CD8-positive, alpha-beta memory T cell (primary cell): ENCODE measurements at regions not wholly inside any gene's neighbourhood (a gene's known extent, or its start where the extent isn't known, plus 50 kb on each side); places are given as distances from the start of the nearest gene placed in this dataset.

ENCODE experiments used
- CTCF ChIA-PET: fragments of 350-600 bp; sonication (Branson Sonifier 250); formaldehyde crosslinking; loops from one replicate; lab custom pipeline; 2021; ENCODE audit warnings: antibody characterized with exemption; lab: Charles Lee
- POLR2A ChIA-PET: fragments of 350-600 bp; sonication (Branson Sonifier 250); formaldehyde crosslinking; loops from one replicate; lab custom pipeline; 2021; ENCODE audit warnings: antibody characterized with exemption; lab: Charles Lee
- DNase-seq, 5 donors: peaks; one replicate each; pipeline versions ENCODE4 v3.0.0 to v3.0.0-alpha.2; 2020 to 2022; ENCODE audit warnings: mixed read lengths in 1 of 5
- H3K27ac ChIP-seq: one replicate; pipeline ENCODE4 v1.7.0; 2013; ENCODE audit warnings: low read depth, mild to moderate bottlenecking, low read length, moderate library complexity
- H3K27me3 ChIP-seq: 2 replicates; pipeline ENCODE4 v1.7.0; 2013; ENCODE audit warnings: low read length, mild to moderate bottlenecking; ENCODE audit not compliant: insufficient read depth, poor library complexity, severe bottlenecking
- H3K36me3 ChIP-seq: 2 replicates; pipeline ENCODE4 v1.7.0; 2013; ENCODE audit warnings: mild to moderate bottlenecking, low read length, moderate library complexity; ENCODE audit not compliant: insufficient read depth
- H3K4me1 ChIP-seq: 2 replicates; pipeline ENCODE4 v1.7.0; 2013; ENCODE audit warnings: mild to moderate bottlenecking, low read length, moderate library complexity; ENCODE audit not compliant: insufficient read depth
- H3K4me3 ChIP-seq: 2 replicates; pipeline ENCODE4 v1.7.0; 2013; ENCODE audit warnings: mild to moderate bottlenecking, low read length
- H3K9me3 ChIP-seq: 2 replicates; pipeline ENCODE4 v1.7.0; 2013; ENCODE audit warnings: mild to moderate bottlenecking, low read length
- H3K27ac Mint-ChIP-seq, 8 donors: one replicate each; pipeline ENCODE4 v1.8.0; 2020 to 2021; ENCODE audit warnings: mixed read lengths in 8 of 8, mild to moderate bottlenecking in 6 of 8, inconsistent platforms in 3 of 8, moderate library complexity in 3 of 8
- H3K27me3 Mint-ChIP-seq, 2 donors: one replicate each; pipeline ENCODE4 v1.8.0; 2020 to 2021; ENCODE audit warnings: mixed read lengths in 2 of 2, mild to moderate bottlenecking in 1 of 2, moderate library complexity in 1 of 2
- H3K36me3 Mint-ChIP-seq, 3 donors: one replicate each; pipeline ENCODE4 v1.8.0; 2020 to 2021; ENCODE audit warnings: mixed read lengths in 3 of 3, inconsistent platforms in 1 of 3, mild to moderate bottlenecking in 1 of 3
- H3K4me1 Mint-ChIP-seq, 3 donors: one replicate each; pipeline ENCODE4 v1.8.0; 2020 to 2021; ENCODE audit warnings: mixed read lengths in 3 of 3, inconsistent platforms in 1 of 3, mild to moderate bottlenecking in 1 of 3
- H3K4me3 Mint-ChIP-seq, 7 donors: one replicate each; pipeline ENCODE4 v1.8.0; 2020 to 2021; ENCODE audit warnings: mixed read lengths in 7 of 7, mild to moderate bottlenecking in 6 of 7, moderate library complexity in 4 of 7, inconsistent platforms in 2 of 7
- H3K9me3 Mint-ChIP-seq, 5 donors: one replicate each; pipeline ENCODE4 v1.8.0; 2020 to 2022; ENCODE audit warnings: mixed read lengths in 5 of 5, mild to moderate bottlenecking in 3 of 5, moderate library complexity in 2 of 5, inconsistent platforms in 1 of 5

DNA sequence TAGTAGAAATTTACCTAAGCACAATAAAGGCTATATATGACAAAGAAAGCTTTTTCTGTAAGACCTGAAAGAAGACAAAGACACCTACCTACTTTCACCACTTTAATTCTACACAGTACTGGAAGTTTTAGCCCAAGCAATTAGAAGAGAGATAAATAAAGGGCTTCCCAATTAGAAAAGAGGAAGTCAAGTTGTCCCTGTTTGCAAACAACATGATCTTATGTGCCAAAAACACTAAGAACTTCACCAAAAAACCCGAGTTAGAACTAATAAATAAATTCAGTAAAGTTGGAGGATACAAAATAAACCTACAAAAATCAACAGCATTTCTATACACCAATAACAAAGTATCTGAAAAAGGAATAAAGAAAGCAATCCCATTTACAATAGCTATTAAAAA is 190.9 kb downstream of the NR2F2 start:
- no peak for DNase-seq
- no peaks in the 10 kb centered on the region for H3K27me3 Mint-ChIP-seq
- no peak overlapping the region for H3K27ac Mint-ChIP-seq
- H3K4me1 Mint-ChIP-seq, result no peaks in the 10 kb centered on the region
- CTCF ChIA-PET, result no interaction called here
- Histone ChIP-seq H3K27ac (no peak overlapping the region), H3K9me3 (no peaks in the 10 kb centered on the region), H3K27me3 (no peaks in the 10 kb centered on the region), H3K4me3 (no peak overlapping the region), H3K36me3 (no peaks in the 10 kb centered on the region), H3K4me1 (no peaks in the 10 kb centered on the region)
- H3K36me3 Mint-ChIP-seq, result peaks cover 0 to 2% (median 0%) of the 10 kb centered on the region in 3 donors
- H3K4me3 Mint-ChIP-seq, result no peak overlapping the region
- POLR2A ChIA-PET, result no interaction called here
- H3K9me3 Mint-ChIP-seq, result peaks cover 6 to 32% (median 19%) of the 10 kb centered on the region in 5 donors

- no peak overlapping the region for H3K27ac Mint-ChIP-seq
- Histone ChIP-seq H3K27ac (no peak overlapping the region), H3K27me3 (no peaks in the 10 kb centered on the region), H3K36me3 (no peaks in the 10 kb centered on the region), H3K4me1 (no peaks in the 10 kb centered on the region), H3K9me3 (no peaks in the 10 kb centered on the region), H3K4me3 (no peak overlapping the region)
- DNase-seq, result no peak
- no peaks in the 10 kb centered on the region for H3K36me3 Mint-ChIP-seq
- ChIA-PET POLR2A (no interaction called here), CTCF (no interaction called here)
- peaks cover 1 to 22% (median 12%) of the 10 kb centered on the region in 5 donors for H3K9me3 Mint-ChIP-seq
- H3K27me3 Mint-ChIP-seq, result no peaks in the 10 kb centered on the region
- no peaks in the 10 kb centered on the region for H3K4me1 Mint-ChIP-seq
- H3K4me3 Mint-ChIP-seq, result no peak overlapping the region
These were observed 194.3 kb downstream of the NR2F2 start for GRCh38 chr15:96524676-96525417.

DNA sequence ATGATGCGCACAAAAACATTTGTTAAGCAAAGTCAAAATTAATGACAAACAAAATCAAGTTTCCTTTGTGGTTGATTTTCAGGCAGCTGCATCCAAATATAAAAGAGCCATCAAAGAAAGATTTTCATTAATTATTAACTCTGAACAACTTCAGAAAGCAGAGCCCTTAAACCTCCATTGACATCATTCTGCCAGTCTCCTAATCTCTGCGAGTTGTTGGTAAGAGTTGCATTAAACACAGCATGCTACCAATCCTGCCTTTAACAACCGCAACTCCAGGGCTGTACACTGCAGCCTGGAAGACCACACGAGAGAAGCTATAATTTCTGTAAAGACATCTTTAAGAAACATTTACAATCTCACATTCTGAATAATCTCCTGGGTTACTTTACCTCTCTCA is 204.6 kb downstream of the NR2F2 start:
- H3K27ac Mint-ChIP-seq, result no peak overlapping the region
- no peaks in the 10 kb centered on the region for H3K9me3 Mint-ChIP-seq
- H3K4me1 ChIP-seq, result no peaks in the 10 kb centered on the region
- H3K27me3 Mint-ChIP-seq, result no peaks in the 10 kb centered on the region
- no peaks in the 10 kb centered on the region for H3K36me3 ChIP-seq
- no peaks in the 10 kb centered on the region for H3K27me3 ChIP-seq
- no peak for DNase-seq
- H3K36me3 Mint-ChIP-seq, result no peaks in the 10 kb centered on the region
- H3K4me3 ChIP-seq, result no peak overlapping the region
- H3K4me1 Mint-ChIP-seq, result no peaks in the 10 kb centered on the region
- no peaks in the 10 kb centered on the region for H3K9me3 ChIP-seq
- H3K4me3 Mint-ChIP-seq, result no peak overlapping the region
- CTCF ChIA-PET, result no interaction called here
- POLR2A ChIA-PET, result no interaction called here
- no peak overlapping the region for H3K27ac ChIP-seq

DNA sequence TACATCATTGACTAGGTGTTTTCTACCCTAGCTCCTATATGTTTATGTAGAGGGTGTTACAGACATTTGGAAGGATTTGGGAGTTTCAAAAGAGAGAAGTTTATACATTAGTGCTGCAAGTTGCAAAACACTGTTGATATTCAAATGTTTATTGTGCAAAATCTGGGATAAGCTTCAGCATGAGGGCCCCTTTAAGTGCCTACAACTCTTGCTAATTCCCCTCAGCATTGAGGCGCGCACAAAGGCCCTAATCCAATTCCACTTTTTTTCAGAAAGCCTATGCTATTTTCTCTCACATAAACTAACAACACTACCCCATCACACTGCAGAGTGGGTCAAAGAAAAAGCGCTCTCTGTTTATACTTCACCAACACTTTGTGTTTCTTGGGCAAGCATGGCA is 208.0 kb downstream of the NR2F2 start:
- no peak overlapping the region for H3K4me3 Mint-ChIP-seq
- H3K27me3 ChIP-seq, result no peaks in the 10 kb centered on the region
- H3K4me1 ChIP-seq, result no peaks in the 10 kb centered on the region
- CTCF ChIA-PET, result no interaction called here
- no peaks in the 10 kb centered on the region for H3K36me3 Mint-ChIP-seq
- H3K4me3 ChIP-seq, result no peak overlapping the region
- POLR2A ChIA-PET, result no interaction called here
- H3K27ac Mint-ChIP-seq, result no peak overlapping the region
- no peak for DNase-seq
- H3K27ac ChIP-seq, result no peak overlapping the region
- no peaks in the 10 kb centered on the region for H3K9me3 ChIP-seq
- H3K27me3 Mint-ChIP-seq, result no peaks in the 10 kb centered on the region
- no peaks in the 10 kb centered on the region for H3K36me3 ChIP-seq
- no peaks in the 10 kb centered on the region for H3K4me1 Mint-ChIP-seq
- peaks cover 0 to 2% (median 0%) of the 10 kb centered on the region in 5 donors for H3K9me3 Mint-ChIP-seq

DNA sequence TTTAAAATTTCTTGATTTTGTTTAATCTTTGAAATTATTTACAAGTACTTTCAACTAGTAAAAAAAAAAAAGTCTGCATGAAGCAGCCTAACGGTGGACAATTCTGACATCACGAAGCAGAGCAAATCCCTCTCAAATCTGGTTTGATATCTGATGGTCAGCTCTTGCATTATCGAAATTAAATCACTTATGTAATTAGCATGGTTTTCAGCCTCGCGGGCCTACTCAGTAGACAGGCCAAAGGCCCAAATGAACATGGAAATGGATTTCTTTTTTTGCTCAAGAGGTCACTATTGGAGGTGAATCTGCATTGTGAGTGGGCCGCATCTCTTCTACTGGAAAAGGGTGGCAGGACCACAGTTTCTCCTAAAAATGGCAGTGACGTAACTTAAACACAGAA is 209.8 kb downstream of the NR2F2 start:
- H3K36me3 ChIP-seq, result no peaks in the 10 kb centered on the region
- H3K27me3 ChIP-seq, result no peaks in the 10 kb centered on the region
- no peaks in the 10 kb centered on the region for H3K9me3 ChIP-seq
- no peak for DNase-seq
- H3K4me3 ChIP-seq, result no peak overlapping the region
- Mint-ChIP-seq H3K36me3 (no peaks in the 10 kb centered on the region), H3K4me3 (no peak overlapping the region), H3K27ac (no peak overlapping the region), H3K9me3 (peaks cover 0 to 2% (median 0%) of the 10 kb centered on the region in 5 donors), H3K4me1 (no peaks in the 10 kb centered on the region), H3K27me3 (peaks cover 0 to 2% of the 10 kb centered on the region in 2 donors)
- CTCF ChIA-PET, result no interaction called here
- no peaks in the 10 kb centered on the region for H3K4me1 ChIP-seq
- H3K27ac ChIP-seq, result no peak overlapping the region
- POLR2A ChIA-PET, result no interaction called here

DNA sequence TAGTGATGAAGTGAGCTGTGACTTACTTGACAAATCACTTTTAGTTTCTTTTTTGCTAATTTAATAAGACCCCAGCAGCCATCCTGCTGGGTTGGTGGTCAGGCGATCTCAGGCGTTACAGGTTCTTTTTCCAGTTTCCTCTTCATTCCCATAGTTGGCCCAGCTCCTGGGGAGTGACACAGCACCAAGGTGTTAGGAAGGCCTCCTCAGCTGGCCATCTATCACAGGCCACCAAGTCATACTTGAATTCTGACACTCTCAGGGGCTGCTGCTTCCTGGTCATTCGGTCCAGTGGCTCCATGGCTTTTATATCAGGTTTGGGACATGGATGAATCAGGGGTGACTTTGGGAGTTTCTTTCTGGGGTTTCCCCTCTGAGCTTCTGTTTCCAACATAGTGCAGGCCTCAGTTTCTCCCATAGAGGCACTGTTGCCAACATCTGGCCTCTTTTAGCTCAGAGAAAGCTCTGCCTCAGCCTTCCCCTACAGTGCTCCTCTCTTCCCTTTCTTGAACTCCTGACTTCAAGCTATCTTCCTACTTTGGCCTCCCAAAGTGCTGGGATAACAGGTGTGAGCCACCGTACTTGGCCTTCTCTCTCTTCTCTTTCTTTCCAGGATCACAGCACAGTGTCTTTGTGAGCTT is 211.8 kb downstream of the NR2F2 start:
- H3K4me3 Mint-ChIP-seq, result no peak overlapping the region
- Histone ChIP-seq H3K4me1 (no peaks in the 10 kb centered on the region), H3K27me3 (no peaks in the 10 kb centered on the region), H3K4me3 (no peak overlapping the region), H3K27ac (no peak overlapping the region), H3K9me3 (no peaks in the 10 kb centered on the region), H3K36me3 (no peaks in the 10 kb centered on the region)
- H3K27me3 Mint-ChIP-seq, result peaks cover 0 to 2% of the 10 kb centered on the region in 2 donors
- no peaks in the 10 kb centered on the region for H3K36me3 Mint-ChIP-seq
- ChIA-PET CTCF (no interaction called here), POLR2A (no interaction called here)
- no peak for DNase-seq
- no peak overlapping the region for H3K27ac Mint-ChIP-seq
- no peaks in the 10 kb centered on the region for H3K4me1 Mint-ChIP-seq
- H3K9me3 Mint-ChIP-seq, result peaks cover 0 to 2% (median 0%) of the 10 kb centered on the region in 5 donors

GRCh38 chr15:96544162-96544756 is 213.8 kb downstream of the NR2F2 start:
- DNase-seq, result no peak
- ChIA-PET POLR2A (no interaction called here), CTCF (no interaction called here)

DNA sequence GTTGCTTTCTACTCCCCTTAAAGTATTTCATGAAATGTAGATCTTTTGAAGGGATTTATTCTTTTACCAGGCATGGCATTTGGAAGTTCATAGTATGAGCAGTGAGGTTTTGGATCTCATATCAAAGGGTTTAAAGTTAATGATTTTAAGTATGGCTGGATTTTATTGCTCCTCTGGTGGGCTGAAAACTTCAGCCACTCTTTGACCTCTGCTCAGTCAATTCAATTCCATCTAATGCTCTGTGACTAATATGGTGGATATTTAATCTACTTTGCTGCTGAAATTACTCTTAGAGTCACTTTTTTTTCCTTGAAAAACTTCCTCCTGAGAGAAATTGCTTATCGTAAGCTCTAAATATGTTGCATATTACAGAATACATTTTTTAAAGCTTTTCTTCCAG is 218.6 kb downstream of the NR2F2 start:
- H3K4me3 Mint-ChIP-seq, result no peak overlapping the region
- CTCF ChIA-PET, result no interaction called here
- H3K27ac ChIP-seq, result no peak overlapping the region
- peaks cover 0 to 2% of the 10 kb centered on the region in 2 donors for H3K27me3 Mint-ChIP-seq
- H3K4me3 ChIP-seq, result no peak overlapping the region
- no peaks in the 10 kb centered on the region for H3K36me3 ChIP-seq
- no peaks in the 10 kb centered on the region for H3K4me1 ChIP-seq
- H3K27me3 ChIP-seq, result no peaks in the 10 kb centered on the region
- no peaks in the 10 kb centered on the region for H3K9me3 Mint-ChIP-seq
- no peak for DNase-seq
- no peaks in the 10 kb centered on the region for H3K36me3 Mint-ChIP-seq
- POLR2A ChIA-PET, result no interaction called here
- H3K4me1 Mint-ChIP-seq, result no peaks in the 10 kb centered on the region
- H3K9me3 ChIP-seq, result no peaks in the 10 kb centered on the region
- no peak overlapping the region for H3K27ac Mint-ChIP-seq

More at GRCh38 chr15:96544162-96544756, 213.8 kb downstream of the NR2F2 start:
- H3K27me3 Mint-ChIP-seq, result peaks cover 0 to 2% of the 10 kb centered on the region in 2 donors
- H3K9me3 ChIP-seq, result no peaks in the 10 kb centered on the region
- no peaks in the 10 kb centered on the region for H3K27me3 ChIP-seq
- H3K36me3 ChIP-seq, result no peaks in the 10 kb centered on the region
- H3K4me1 Mint-ChIP-seq, result no peaks in the 10 kb centered on the region
- peaks cover 0 to 2% (median 0%) of the 10 kb centered on the region in 5 donors for H3K9me3 Mint-ChIP-seq
- no peak overlapping the region for H3K4me3 Mint-ChIP-seq
- H3K4me1 ChIP-seq, result no peaks in the 10 kb centered on the region
- H3K4me3 ChIP-seq, result no peak overlapping the region
- H3K27ac Mint-ChIP-seq, result no peak overlapping the region
- H3K27ac ChIP-seq, result no peak overlapping the region
- H3K36me3 Mint-ChIP-seq, result no peaks in the 10 kb centered on the region
